H1 (cell line): ENCODE measurements at regions not wholly inside any gene's neighbourhood (a gene's known extent, or its start where the extent isn't known, plus 50 kb on each side); places are given as distances from the start of the nearest gene placed in this dataset.
"Not testable (repeated sequence)": the region's sequence is repeated elsewhere in the genome, so short reads cannot be mapped to it uniquely, and the experiment has no call there.

Experiments
- CTCF ChIA-PET: fragments of 300-600 bp; sonication (Branson Sonifier 250); formaldehyde crosslinking; loops from one replicate; lab custom pipeline; 2021; ENCODE audit not compliant: partially characterized antibody; lab: Charles Lee
- POLR2A ChIA-PET: fragments of 300-600 bp; sonication (Branson Sonifier 250); formaldehyde crosslinking; loops from one replicate; lab custom pipeline; 2021; ENCODE audit warnings: inconsistent platforms; ENCODE audit not compliant: partially characterized antibody; lab: Charles Lee
- DNase-seq, 2 experiments: peaks; one replicate each; pipeline versions ENCODE4 v3.0.0 to v3.0.0-alpha.2; 2010 to 2022; ENCODE audit warnings: low spot score in 2 of 2, low read depth in 1 of 2, mixed read lengths in 1 of 2
- FAIRE-seq: peaks from 2 replicates; lab custom pipeline; 2011; peaks lifted over from hg19 to GRCh38; lab: Jason Lieb, UNC
- H2AFZ ChIP-seq: 2 replicates; pipeline ENCODE4 v1.8.1; 2012; ENCODE audit warnings: low read length, inconsistent platforms
- H2AK5ac ChIP-seq: 2 replicates; pipeline ENCODE4 v1.6.1; 2013; ENCODE audit warnings: low read depth, low read length
- H2BK120ac ChIP-seq: replicated peaks from 2 replicates; pipeline ENCODE3; 2013; ENCODE audit warnings: low read depth, low read length, inconsistent platforms
- H2BK12ac ChIP-seq: 2 replicates; pipeline ENCODE4 v1.6.1; 2013; ENCODE audit warnings: low read depth, low read length
- H2BK15ac ChIP-seq: 2 replicates; pipeline ENCODE4 v1.6.1; 2013; ENCODE audit warnings: low read length
- H2BK20ac ChIP-seq: 2 replicates; pipeline ENCODE4 v1.6.1; 2013; ENCODE audit warnings: low read length
- H2BK5ac ChIP-seq: 2 replicates; pipeline ENCODE4 v1.6.1; 2013; ENCODE audit warnings: low read depth, low read length
- H3K14ac ChIP-seq: 2 replicates; pipeline ENCODE4 v1.6.1; 2013; ENCODE audit warnings: inconsistent platforms; ENCODE audit not compliant: insufficient read length
- H3K18ac ChIP-seq: 2 replicates; pipeline ENCODE4 v1.6.1; 2013; ENCODE audit warnings: low read length; ENCODE audit errors: extremely low read depth
- H3K23ac ChIP-seq: 2 replicates; pipeline ENCODE4 v1.6.1; 2013; ENCODE audit warnings: inconsistent platforms; ENCODE audit not compliant: insufficient read length
- H3K23me2 ChIP-seq: 2 replicates; pipeline ENCODE4 v1.6.1; 2013; ENCODE audit warnings: low read depth, low read length
- H3K27ac ChIP-seq: 2 replicates; pipeline ENCODE4 v1.6.1; 2011; ENCODE audit warnings: low read depth, low read length, inconsistent platforms
- H3K27me3 ChIP-seq, 4 experiments: replicated peaks in 1 of 4; 1 replicate in 1 of 4; 2 replicates in 3 of 4; pipeline versions ENCODE4 v1.6.1 to v1.8.1; 2011 to 2013; ENCODE audit warnings: low read length in 3 of 4, mild to moderate bottlenecking in 3 of 4, inconsistent platforms in 2 of 4, mixed read lengths in 2 of 4, moderate library complexity in 1 of 4; ENCODE audit not compliant: control insufficient read depth in 3 of 4, insufficient read depth in 3 of 4; ENCODE audit errors: extremely low read depth in 1 of 4
- H3K36me3 ChIP-seq, 4 experiments: 2 replicates each; pipeline versions ENCODE4 v1.6.1 to v1.8.1; 2011 to 2013; ENCODE audit warnings: mild to moderate bottlenecking in 4 of 4, low read length in 3 of 4, moderate library complexity in 2 of 4, control low read depth in 1 of 4, inconsistent platforms in 1 of 4; ENCODE audit not compliant: insufficient read depth in 4 of 4, control insufficient read depth in 2 of 4
- H3K4ac ChIP-seq: replicated peaks from 2 replicates; pipeline ENCODE3; 2013; ENCODE audit warnings: low read length, low read depth, mixed read lengths, inconsistent platforms; ENCODE audit not compliant: insufficient read length
- H3K4me1 ChIP-seq, 4 experiments: replicated peaks in 1 of 4; 1 replicate in 1 of 4; 2 replicates in 3 of 4; pipeline versions ENCODE4 v1.6.1 to v1.8.1; 2011 to 2013; ENCODE audit warnings: low read length in 3 of 4, inconsistent platforms in 2 of 4, mixed read lengths in 1 of 4; ENCODE audit not compliant: insufficient read depth in 4 of 4, control insufficient read depth in 3 of 4
- H3K4me2 ChIP-seq, 2 experiments: 2 replicates each; pipeline versions ENCODE4 v1.6.1 to v1.8.1; 2011 to 2013; ENCODE audit warnings: low read depth in 2 of 2, low read length in 2 of 2, control low read depth in 1 of 2, inconsistent platforms in 1 of 2, mild to moderate bottlenecking in 1 of 2; ENCODE audit not compliant: insufficient read depth in 1 of 2
- H3K4me3 ChIP-seq, 4 experiments: fragments of 200-600, 300-600 bp in 1 of 4; sonication (generic), shearing (Covaris generic), sonication (Bioruptor Twin) in 1 of 4; 2 replicates each; pipeline versions ENCODE4 v1.5.1 to v1.8.1; 2011 to 2016; ENCODE audit warnings: low read length in 4 of 4, low read depth in 3 of 4, control low read depth in 2 of 4, inconsistent platforms in 2 of 4, mild to moderate bottlenecking in 2 of 4, mixed read lengths in 1 of 4, moderate library complexity in 1 of 4; ENCODE audit not compliant: insufficient read depth in 2 of 4; ENCODE audit errors: extremely low read depth in 1 of 4
- H3K56ac ChIP-seq: replicated peaks from 2 replicates; pipeline ENCODE3; 2013; ENCODE audit warnings: low read depth, mild to moderate bottlenecking, mixed read lengths, low read length, inconsistent platforms; ENCODE audit not compliant: insufficient read length
- H3K79me1 ChIP-seq: 2 replicates; pipeline ENCODE4 v1.6.1; 2013; ENCODE audit warnings: low read depth, low read length, control low read depth
- H3K79me2 ChIP-seq, 2 experiments: 2 replicates each; pipeline versions ENCODE4 v1.6.1 to v1.8.1; 2012 to 2013; ENCODE audit warnings: low read length in 2 of 2, mild to moderate bottlenecking in 2 of 2, inconsistent platforms in 1 of 2; ENCODE audit not compliant: insufficient read depth in 2 of 2, control insufficient read depth in 1 of 2
- H3K9ac ChIP-seq, 4 experiments: replicated peaks in 1 of 4; 1 replicate in 1 of 4; 2 replicates in 3 of 4; pipeline versions ENCODE4 v1.6.1 to v1.8.1; 2011 to 2013; ENCODE audit warnings: low read depth in 3 of 4, low read length in 3 of 4, control low read depth in 2 of 4, mild to moderate bottlenecking in 2 of 4, moderate library complexity in 2 of 4, inconsistent platforms in 1 of 4; ENCODE audit errors: extremely low read depth in 1 of 4
- H3K9me3 ChIP-seq, 2 experiments: 2 replicates each; pipeline versions ENCODE4 v1.6.1 to v1.8.1; 2012 to 2013; ENCODE audit warnings: mild to moderate bottlenecking in 2 of 2, moderate library complexity in 2 of 2, control low read depth in 1 of 2, inconsistent platforms in 1 of 2, low read depth in 1 of 2, low read length in 1 of 2, mixed read lengths in 1 of 2; ENCODE audit not compliant: insufficient read depth in 2 of 2
- H4K20me1 ChIP-seq, 2 experiments: replicated peaks in 1 of 2; 2 replicates each; pipeline versions ENCODE3 to v1.8.1; 2011 to 2013; ENCODE audit warnings: inconsistent platforms in 2 of 2, low read length in 2 of 2, mild to moderate bottlenecking in 1 of 2; ENCODE audit not compliant: insufficient read depth in 2 of 2, control insufficient read depth in 1 of 2
- H4K5ac ChIP-seq: 2 replicates; pipeline ENCODE4 v1.6.1; 2013; ENCODE audit warnings: low read length, low read depth, mixed read lengths, inconsistent platforms; ENCODE audit not compliant: insufficient read length
- H4K8ac ChIP-seq: 2 replicates; pipeline ENCODE4 v1.8.0; 2013; ENCODE audit warnings: mild to moderate bottlenecking, moderate library complexity, low read length, inconsistent platforms; ENCODE audit not compliant: insufficient read depth; ENCODE audit errors: extremely low read depth
- H4K91ac ChIP-seq: replicated peaks from 2 replicates; pipeline ENCODE3; 2013; ENCODE audit warnings: low read length, mixed read lengths, inconsistent platforms; ENCODE audit not compliant: insufficient read length
- CEBPB ChIP-seq: IDR thresholded peaks from 2 replicates; pipeline ENCODE4 v1.6.1; 2012; ENCODE audit warnings: low read depth, low read length
- FOSL1 ChIP-seq: IDR thresholded peaks from 2 replicates; pipeline ENCODE4 v1.6.1; 2011; ENCODE audit warnings: mild to moderate bottlenecking, low read depth, low read length, moderate library complexity; ENCODE audit not compliant: insufficient read depth
- GABPA ChIP-seq: IDR thresholded peaks from 2 replicates; pipeline ENCODE4 v1.6.1; 2011; ENCODE audit warnings: mild to moderate bottlenecking, low read length, moderate library complexity, borderline replicate concordance; ENCODE audit not compliant: insufficient read depth
- JUN ChIP-seq: IDR thresholded peaks from 2 replicates; pipeline ENCODE4 v1.6.1; 2011; ENCODE audit warnings: low read depth, mild to moderate bottlenecking, improper control_type of control experiment, low read length
- JUND ChIP-seq: IDR thresholded peaks from 2 replicates; pipeline ENCODE4 v1.6.1; 2011; ENCODE audit warnings: mild to moderate bottlenecking, improper control_type of control experiment, low read length
- SP1 ChIP-seq: IDR thresholded peaks from 2 replicates; pipeline ENCODE4 v1.6.1; 2011; ENCODE audit warnings: low read depth, low read length
- SP4 ChIP-seq: IDR thresholded peaks from 2 replicates; pipeline ENCODE4 v1.6.1; 2012; ENCODE audit warnings: low read length, inconsistent platforms
- TAF7 ChIP-seq: optimal IDR thresholded peaks from 2 replicates; pipeline ENCODE3; 2011; ENCODE audit warnings: low read depth, mild to moderate bottlenecking, inconsistent platforms, low read length, moderate library complexity, borderline replicate concordance
- WGBS, 2 experiments: shearing (Covaris generic) in 1 of 2; methylation state at CpG; one replicate each; pipeline versions ENCODE4 v1.1.6 to v1.1.7; 2013 to 2015; ENCODE audit warnings: low lambda C conversion rate in 2 of 2, mixed read lengths in 2 of 2, inconsistent platforms in 1 of 2, low coverage in 1 of 2, missing lambda C conversion rate in 1 of 2; ENCODE audit not compliant: insufficient replicate concordance in 2 of 2, insufficient coverage in 1 of 2, insufficient read length in 1 of 2; ENCODE audit errors: extremely low coverage in 1 of 2, missing lambda C conversion rate in 1 of 2; 5-methylcytosine and 5-hydroxymethylcytosine counted together

DNA sequence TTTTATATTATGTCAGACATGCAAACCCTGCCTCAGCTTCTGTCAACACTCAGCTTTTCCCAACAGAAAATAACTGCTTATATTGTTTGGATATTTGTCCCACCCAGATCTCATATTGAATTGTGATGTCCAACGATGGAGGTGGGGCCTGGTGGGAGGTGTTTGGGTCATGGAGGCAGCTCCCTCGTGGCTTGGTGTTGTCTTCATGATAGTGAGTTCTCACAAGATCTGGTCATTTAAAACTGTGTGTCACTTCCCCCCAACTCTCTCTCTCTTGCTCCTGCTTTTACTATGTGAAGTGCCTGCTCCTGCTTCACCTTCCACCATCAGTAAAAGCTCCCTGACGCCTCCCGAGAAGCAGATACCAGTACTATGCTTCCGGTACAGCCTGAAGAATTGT is 85.8 kb upstream of the KCNMA1 start (continued):
- TF ChIP-seq TAF7: no peak
- TF ChIP-seq GABPA: no peak
- no peak for TF ChIP-seq FOSL1
- no peak for TF ChIP-seq CEBPB
- no peak for TF ChIP-seq JUND
- TF ChIP-seq SP4: no peak
- no peak for TF ChIP-seq SP1
- no peak for TF ChIP-seq JUN

DNA sequence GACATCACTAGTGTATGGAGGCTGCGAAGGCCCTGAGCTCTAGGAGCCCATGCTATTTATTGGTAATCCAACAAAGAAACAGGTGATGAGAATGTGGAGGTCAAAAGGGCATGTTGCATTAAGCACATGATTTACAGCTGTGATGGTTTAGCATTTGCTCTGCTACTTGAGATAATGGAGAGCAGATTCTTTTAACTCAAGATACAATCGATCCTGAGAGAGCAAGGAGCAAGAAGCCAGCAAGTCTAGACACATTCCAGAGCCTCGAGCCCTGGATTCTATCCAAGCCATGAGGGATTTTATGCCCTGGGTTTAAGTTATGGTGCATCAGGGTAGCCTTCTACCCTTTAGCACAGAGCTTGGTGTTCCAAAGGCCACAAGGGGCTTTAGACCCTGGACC is 85.3 kb upstream of the KCNMA1 start:
- H3K9me3 ChIP-seq, H3K23me2 ChIP-seq, H2BK5ac ChIP-seq, H2BK15ac ChIP-seq, H3K9ac ChIP-seq, H3K4me3 ChIP-seq, H2BK12ac ChIP-seq, H3K23ac ChIP-seq, H3K27ac ChIP-seq, H3K4me1 ChIP-seq, H3K4me2 ChIP-seq, H2AK5ac ChIP-seq, H4K20me1 ChIP-seq, H4K91ac ChIP-seq, H2BK120ac ChIP-seq, H3K79me2 ChIP-seq, H3K79me1 ChIP-seq, H3K18ac ChIP-seq, H4K5ac ChIP-seq, H2BK20ac ChIP-seq, H3K56ac ChIP-seq, H3K4ac ChIP-seq, H4K8ac ChIP-seq, FAIRE-seq, DNase-seq, H3K36me3 ChIP-seq, H3K27me3 ChIP-seq, H3K14ac ChIP-seq, H2AFZ ChIP-seq: not testable (repeated sequence)
- CTCF ChIA-PET: interaction anchor here (0.6 to 3.1 kb wide), 9 partner anchors 9 to 117 kb away, joined by 3 to 15 read pairs (median 5); no protein-coding TSS in a partner anchor
- POLR2A ChIA-PET: interaction anchor here (0.7 kb wide), 1 partner anchor 92 kb away, joined by 3 read pairs; no protein-coding TSS in a partner anchor
- WGBS, 2 experiments: 94% methylated on average over 3 of the region's 3 CpGs; no CpG with 5 or more reads in 1 of the 2 experiments
